ENCODE measurements at regions not wholly inside any gene's neighbourhood (a gene's known extent, or its start where the extent isn't known, plus 50 kb on each side); places are given as distances from the start of the nearest gene placed in this dataset.

GRCh38 chr22:22378446-22379415, 129.8 kb downstream of the ZNF280B start:
- no peak for TF ChIP-seq CTCF (IDR thresholded peaks at IDR 0.05)
- TF ChIP-seq POLR2A (IDR thresholded peaks at IDR 0.05), result no peak
